ENCODE measurements at regions not wholly inside any gene's neighbourhood (a gene's known extent, or its start where the extent isn't known, plus 50 kb on each side); places are given as distances from the start of the nearest gene placed in this dataset.
"Not testable (repeated sequence)": the region's sequence is repeated elsewhere in the genome, so short reads cannot be mapped to it uniquely, and the experiment has no call there.

DNA sequence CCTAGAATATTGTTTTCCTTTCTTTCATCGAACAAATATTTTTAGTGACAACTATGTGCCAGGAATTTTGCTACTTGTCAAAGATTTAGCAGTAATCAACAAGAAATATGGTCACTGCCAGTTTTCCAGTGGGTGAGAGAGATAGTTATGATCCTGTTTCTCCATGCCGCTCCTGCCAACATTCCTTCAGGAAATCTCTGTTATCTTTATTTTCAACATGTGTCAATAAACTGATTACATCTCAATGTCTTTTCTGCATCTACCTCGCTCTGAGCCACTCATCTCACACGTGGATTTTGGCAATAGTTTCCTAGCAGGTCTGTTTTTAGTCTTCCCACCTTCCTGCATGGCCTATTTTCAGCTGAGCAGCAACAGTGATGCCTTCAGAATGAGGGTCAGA, 650.0 kb upstream of the STXBP6 start:
- H3K4me1 Mint-ChIP-seq, result no peaks in the 10 kb centered on the region
- TF ChIP-seq, protein P1, sequence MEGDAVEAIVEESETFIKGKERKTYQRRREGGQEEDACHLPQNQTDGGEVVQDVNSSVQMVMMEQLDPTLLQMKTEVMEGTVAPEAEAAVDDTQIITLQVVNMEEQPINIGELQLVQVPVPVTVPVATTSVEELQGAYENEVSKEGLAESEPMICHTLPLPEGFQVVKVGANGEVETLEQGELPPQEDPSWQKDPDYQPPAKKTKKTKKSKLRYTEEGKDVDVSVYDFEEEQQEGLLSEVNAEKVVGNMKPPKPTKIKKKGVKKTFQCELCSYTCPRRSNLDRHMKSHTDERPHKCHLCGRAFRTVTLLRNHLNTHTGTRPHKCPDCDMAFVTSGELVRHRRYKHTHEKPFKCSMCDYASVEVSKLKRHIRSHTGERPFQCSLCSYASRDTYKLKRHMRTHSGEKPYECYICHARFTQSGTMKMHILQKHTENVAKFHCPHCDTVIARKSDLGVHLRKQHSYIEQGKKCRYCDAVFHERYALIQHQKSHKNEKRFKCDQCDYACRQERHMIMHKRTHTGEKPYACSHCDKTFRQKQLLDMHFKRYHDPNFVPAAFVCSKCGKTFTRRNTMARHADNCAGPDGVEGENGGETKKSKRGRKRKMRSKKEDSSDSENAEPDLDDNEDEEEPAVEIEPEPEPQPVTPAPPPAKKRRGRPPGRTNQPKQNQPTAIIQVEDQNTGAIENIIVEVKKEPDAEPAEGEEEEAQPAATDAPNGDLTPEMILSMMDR (IDR thresholded peaks at IDR 0.05), result no peak
- H3K9me3 Mint-ChIP-seq, result no peaks in the 10 kb centered on the region
- H3K36me3 Mint-ChIP-seq (ENCODE audit: low read depth), result no peaks in the 10 kb centered on the region
- H3K27me3 Mint-ChIP-seq (ENCODE audit: low read depth, poor library complexity), result no peaks in the 10 kb centered on the region
- H3K4me3 Mint-ChIP-seq, result no peak overlapping the region
- no peak for DNase-seq
- no peak overlapping the region for H3K27ac Mint-ChIP-seq

DNA sequence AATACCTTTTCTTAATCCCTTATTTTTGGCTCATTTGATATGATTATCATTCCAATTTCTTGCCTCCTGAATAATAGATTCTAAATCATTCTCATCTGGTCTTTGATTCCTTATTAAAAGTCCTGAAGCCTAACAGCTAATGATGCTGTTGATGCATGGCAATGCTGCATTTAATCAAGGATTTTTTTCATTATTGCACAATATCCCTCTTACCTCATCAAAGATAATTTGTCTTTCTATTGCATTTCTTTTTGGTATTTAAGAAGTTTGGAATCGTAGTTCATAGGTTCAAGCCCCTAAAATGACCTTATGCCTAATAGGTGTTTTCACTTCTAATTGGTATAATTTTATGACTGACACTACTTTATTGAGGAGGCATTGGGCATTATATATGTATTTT, 648.2 kb upstream of the STXBP6 start:
- no peak overlapping the region for H3K27ac Mint-ChIP-seq
- H3K36me3 Mint-ChIP-seq (ENCODE audit: low read depth), result no peaks in the 10 kb centered on the region
- no peak for DNase-seq
- H3K9me3 Mint-ChIP-seq, result no peaks in the 10 kb centered on the region
- H3K27me3 Mint-ChIP-seq (ENCODE audit: low read depth, poor library complexity), result no peaks in the 10 kb centered on the region
- no peaks in the 10 kb centered on the region for H3K4me1 Mint-ChIP-seq
- TF ChIP-seq, protein P1 (IDR thresholded peaks at IDR 0.05), result no peak
- no peak overlapping the region for H3K4me3 Mint-ChIP-seq

DNA sequence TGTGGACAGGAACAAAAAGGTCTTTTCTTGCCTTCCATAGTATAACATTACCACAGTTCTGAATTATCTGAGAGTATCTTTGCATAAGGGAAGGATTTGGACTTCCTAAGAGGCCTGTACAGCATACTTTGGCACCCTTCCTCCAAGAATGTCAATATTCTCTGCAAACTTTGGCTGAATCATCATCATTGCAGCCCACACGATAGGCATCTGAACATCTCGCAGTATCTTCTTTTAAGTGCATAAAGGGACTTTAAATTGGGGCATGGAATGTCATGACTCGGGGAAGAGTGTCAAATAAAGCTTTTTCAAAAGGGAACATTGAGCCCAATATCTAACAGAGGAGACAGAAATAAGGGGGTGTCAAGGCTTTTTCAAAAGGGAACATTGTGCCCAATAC, 646.2 kb upstream of the STXBP6 start:
- TF ChIP-seq, protein P1 (IDR thresholded peaks at IDR 0.05), result no peak
- no peaks in the 10 kb centered on the region for H3K4me1 Mint-ChIP-seq
- H3K36me3 Mint-ChIP-seq (ENCODE audit: low read depth), result no peaks in the 10 kb centered on the region
- H3K27me3 Mint-ChIP-seq (ENCODE audit: low read depth, poor library complexity), result no peaks in the 10 kb centered on the region
- H3K27ac Mint-ChIP-seq, result no peak overlapping the region
- no peak overlapping the region for H3K4me3 Mint-ChIP-seq
- H3K9me3 Mint-ChIP-seq, result no peaks in the 10 kb centered on the region
- DNase-seq, result no peak

DNA sequence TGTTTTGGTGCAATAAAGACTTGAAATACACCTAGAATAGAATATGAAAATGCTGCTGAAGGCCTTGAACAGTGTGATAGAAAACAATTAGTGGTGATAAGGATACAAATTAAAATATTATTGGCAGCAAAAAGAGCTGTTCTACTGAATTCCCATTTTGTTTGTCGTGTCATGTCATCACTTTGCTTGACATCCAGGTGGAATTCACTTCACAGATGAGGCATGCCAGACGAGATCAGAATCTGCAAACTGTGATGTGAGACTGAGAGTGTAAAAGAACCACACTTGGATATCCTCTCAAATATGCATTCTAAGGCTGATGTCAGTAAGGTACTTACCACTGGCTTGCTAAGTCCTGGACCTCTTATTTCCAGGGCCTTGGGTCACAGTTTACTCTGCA, 635.1 kb upstream of the STXBP6 start:
- no peaks in the 10 kb centered on the region for H3K36me3 Mint-ChIP-seq (ENCODE audit: low read depth)
- no peak for DNase-seq

DNA sequence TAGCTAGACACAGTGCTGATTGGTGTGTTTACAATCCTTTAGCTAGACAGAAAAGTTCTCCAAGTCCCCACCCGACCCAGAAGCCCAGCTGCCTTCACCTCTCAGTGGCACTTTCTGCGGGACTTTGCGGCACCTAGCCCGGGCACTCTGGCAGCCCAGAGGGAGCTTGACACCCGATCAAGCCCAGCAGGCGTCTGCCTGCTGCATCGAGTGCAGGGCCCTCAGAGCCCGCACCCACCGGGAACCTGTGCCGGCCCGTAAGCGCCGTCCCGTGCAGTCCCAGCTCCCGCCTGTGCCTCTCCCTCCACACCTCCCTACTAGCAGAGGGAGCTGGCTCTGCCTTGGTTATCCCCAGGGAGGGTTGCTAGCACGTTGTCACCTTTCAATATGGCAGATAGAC, 631.0 kb upstream of the STXBP6 start:
- TF ChIP-seq, protein P1 (IDR thresholded peaks at IDR 0.05), result no peak
- no peak overlapping the region for H3K27ac Mint-ChIP-seq
- no peak for DNase-seq
- H3K4me3 Mint-ChIP-seq, result no peak overlapping the region
- H3K27me3 Mint-ChIP-seq (ENCODE audit: low read depth, poor library complexity), result no peaks in the 10 kb centered on the region
- peaks cover 17% of the 10 kb centered on the region for H3K9me3 Mint-ChIP-seq
- no peaks in the 10 kb centered on the region for H3K36me3 Mint-ChIP-seq (ENCODE audit: low read depth)
- no peaks in the 10 kb centered on the region for H3K4me1 Mint-ChIP-seq

More for the DNA sequence above, 635.1 kb upstream of the STXBP6 start:
- TF ChIP-seq, protein P1 (IDR thresholded peaks at IDR 0.05), result no peak
- Mint-ChIP-seq H3K4me1 (no peaks in the 10 kb centered on the region), H3K4me3 (no peak overlapping the region), H3K9me3 (peaks cover 8% of the 10 kb centered on the region), H3K27ac (no peak overlapping the region), H3K27me3 (ENCODE audit: low read depth, poor library complexity) (peaks cover 3% of the 10 kb centered on the region)

DNA sequence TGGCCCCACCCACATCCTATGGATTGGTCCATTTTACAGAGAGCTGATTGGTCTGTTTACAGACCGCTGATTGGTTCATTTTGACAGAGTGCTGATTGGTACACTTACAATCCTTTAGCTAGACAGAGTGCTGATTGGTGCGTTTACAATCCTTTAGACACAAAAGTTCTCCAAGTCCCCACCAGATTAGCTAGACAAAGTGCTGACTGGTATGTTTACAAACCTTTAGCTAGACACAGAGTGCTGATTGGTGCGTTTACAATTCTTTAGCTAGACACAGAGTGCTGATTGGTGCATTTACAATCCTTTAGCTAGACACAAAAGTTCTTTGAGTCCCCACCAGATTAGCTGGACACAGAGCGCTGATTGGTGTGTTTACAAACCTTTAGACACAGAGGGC, 630.6 kb upstream of the STXBP6 start:
- not testable (repeated sequence) for H3K27ac Mint-ChIP-seq; H3K4me1 Mint-ChIP-seq; H3K27me3 Mint-ChIP-seq (ENCODE audit: low read depth, poor library complexity); DNase-seq; H3K4me3 Mint-ChIP-seq; H3K36me3 Mint-ChIP-seq (ENCODE audit: low read depth)
- H3K9me3 Mint-ChIP-seq, result peaks cover 17% of the 10 kb centered on the region
